NB4 (cell line): ENCODE measurements at regions not wholly inside any gene's neighbourhood (a gene's known extent, or its start where the extent isn't known, plus 50 kb on each side); places are given as distances from the start of the nearest gene placed in this dataset.

Source experiments
- CTCF ChIP-seq: IDR thresholded peaks from one replicate; pipeline ENCODE4 v1.5.1; 2012; ENCODE audit warnings: low read depth, low read length
- MAX ChIP-seq: IDR thresholded peaks from 2 replicates; pipeline ENCODE4 v1.6.1; 2011; ENCODE audit warnings: low read depth, low read length
- MYC ChIP-seq: IDR thresholded peaks from 2 replicates; pipeline ENCODE4 v1.6.1; 2011; ENCODE audit warnings: low read depth, low read length
- POLR2A ChIP-seq: IDR thresholded peaks from 2 replicates; pipeline ENCODE4 v1.6.1; 2011; ENCODE audit warnings: mild to moderate bottlenecking; ENCODE audit not compliant: insufficient read length; ENCODE audit errors: extremely low read depth

- TF ChIP-seq CTCF = no peak
- no peak for TF ChIP-seq POLR2A
- TF ChIP-seq MYC = no peak
- TF ChIP-seq MAX = no peak
Measured at GRCh38 chr20:58583176-58583575, 67.9 kb upstream of the STX16 start.
